K562 (cell line): ENCODE measurements at regions not wholly inside any gene's neighbourhood (a gene's known extent, or its start where the extent isn't known, plus 50 kb on each side); places are given as distances from the start of the nearest gene placed in this dataset.

Source experiments
- CHD2 ChIP-seq: IDR thresholded peaks from 2 replicates; pipeline ENCODE4 v1.6.1; 2011; ENCODE audit warnings: low read depth, low read length
- KDM4B ChIP-seq, 2 experiments: fragments of 450-650 bp in 1 of 2; sonication (generic) in 1 of 2; IDR thresholded peaks; 2 replicates each; pipeline ENCODE4 v1.6.1; 2016 to 2017; ENCODE audit warnings: borderline replicate concordance in 2 of 2, antibody characterized with exemption in 1 of 2, low read depth in 1 of 2, mild to moderate bottlenecking in 1 of 2
- KLF13 ChIP-seq: fragments of 450-650 bp; IDR thresholded peaks from 2 replicates; pipeline ENCODE4 v1.6.1; 2016; ENCODE audit warnings: missing genetic modification characterization, low read depth, mild to moderate bottlenecking, missing compliant biosample characterization, moderate library complexity, borderline replicate concordance
- SREBF2 ChIP-seq: sonication (generic); formaldehyde crosslinking; IDR thresholded peaks from 2 replicates; pipeline ENCODE4 v1.4.0; 2020; ENCODE audit warnings: mild to moderate bottlenecking, missing genetic modification reagents
- ZFP30 ChIP-seq: fragments of 250-450 bp; sonication (Bioruptor Pico); IDR thresholded peaks from 2 replicates; pipeline ENCODE4 v1.8.0; 2022; ENCODE audit warnings: moderate library complexity, mild to moderate bottlenecking, inconsistent platforms, borderline replicate concordance
- ZNF263 ChIP-seq: sonication (generic); formaldehyde crosslinking; IDR thresholded peaks from 2 replicates; pipeline ENCODE4 v1.8.0; 2022; ENCODE audit warnings: mild to moderate bottlenecking, missing genetic modification reagents, borderline replicate concordance
- ZNF512 ChIP-seq: IDR thresholded peaks from 2 replicates; pipeline ENCODE4 v1.6.1; 2016; ENCODE audit warnings: missing genetic modification characterization, missing compliant biosample characterization

GRCh38 chr18:22517356-22517755, 99.6 kb upstream of the CTAGE1 start:
- TF ChIP-seq SREBF2 (CRISPR knock-in tag) (no peak), ZFP30 (no peak), ZNF263 (CRISPR knock-in tag) (no peak), ZNF512 (tag) (no peak), KDM4B (IDR thresholded peaks at IDR 0.05; ENCODE audit: borderline replicate concordance in 2 of 2, low read depth in 1 of 2) (no peak), CHD2 (no peak), KLF13 (tag) (no peak)
